GM19099 (cell line): ENCODE measurements at regions not wholly inside any gene's neighbourhood (a gene's known extent, or its start where the extent isn't known, plus 50 kb on each side); places are given as distances from the start of the nearest gene placed in this dataset.

ENCODE experiments used
- POLR2A ChIP-seq: IDR thresholded peaks from 3 replicates; pipeline ENCODE4 v1.6.1; 2011; ENCODE audit warnings: low read depth; ENCODE audit not compliant: insufficient read length; ENCODE audit errors: extremely low read depth

DNA sequence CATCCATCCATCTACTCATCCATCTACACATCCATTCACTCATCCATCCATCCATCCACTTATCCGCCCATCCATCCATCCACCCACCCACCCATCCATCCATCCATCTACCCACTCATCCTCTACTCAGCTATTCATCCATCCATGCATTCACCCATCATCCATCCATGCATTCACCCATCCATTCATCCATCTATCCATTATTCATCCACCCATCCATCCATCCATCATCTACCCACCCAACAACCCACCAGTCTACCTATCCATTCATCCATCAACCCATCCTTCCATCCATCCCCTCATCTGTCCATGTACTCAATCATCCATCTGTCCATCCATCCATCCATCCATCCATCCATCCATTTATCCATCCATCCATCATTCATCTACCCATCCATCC is 972.7 kb downstream of the BRD1 start:
- TF ChIP-seq POLR2A, result no peak

- TF ChIP-seq POLR2A, result no peak
These were observed 973.9 kb downstream of the BRD1 start for GRCh38 chr22:48853627-48854240.

DNA sequence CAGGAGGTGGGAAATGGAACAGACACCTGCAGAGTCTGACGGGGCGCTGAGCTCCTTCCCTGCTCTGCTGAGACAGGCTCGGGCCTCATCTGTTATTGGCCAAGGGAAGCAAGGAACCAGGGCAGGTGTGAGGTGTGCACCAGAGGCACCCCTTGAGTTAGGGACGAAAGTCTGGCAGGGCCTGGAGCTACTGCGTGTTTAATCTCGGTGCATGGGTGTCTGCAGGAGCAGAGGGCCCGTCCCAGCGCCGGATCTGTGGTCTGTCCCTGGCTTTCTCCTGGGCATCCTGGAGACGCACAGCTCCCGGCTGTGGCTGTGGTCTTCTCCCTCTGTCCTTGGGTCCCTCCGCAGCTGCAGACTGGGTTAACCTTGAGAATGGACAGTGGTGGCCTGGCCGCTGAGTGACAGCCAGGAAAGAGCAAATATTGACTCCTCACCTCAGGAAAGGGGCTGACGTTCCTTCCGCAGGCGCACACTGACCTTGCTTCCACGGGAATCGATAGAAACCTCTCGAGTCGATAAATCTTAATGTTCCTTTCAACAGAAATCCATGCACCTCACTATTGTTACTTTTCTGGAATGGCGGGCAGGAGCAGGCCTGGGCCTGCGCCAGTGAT is 975.6 kb downstream of the BRD1 start:
- TF ChIP-seq POLR2A, result no peak

- TF ChIP-seq POLR2A, result no peak
These were observed 976.9 kb downstream of the BRD1 start for GRCh38 chr22:48850658-48851287.

DNA sequence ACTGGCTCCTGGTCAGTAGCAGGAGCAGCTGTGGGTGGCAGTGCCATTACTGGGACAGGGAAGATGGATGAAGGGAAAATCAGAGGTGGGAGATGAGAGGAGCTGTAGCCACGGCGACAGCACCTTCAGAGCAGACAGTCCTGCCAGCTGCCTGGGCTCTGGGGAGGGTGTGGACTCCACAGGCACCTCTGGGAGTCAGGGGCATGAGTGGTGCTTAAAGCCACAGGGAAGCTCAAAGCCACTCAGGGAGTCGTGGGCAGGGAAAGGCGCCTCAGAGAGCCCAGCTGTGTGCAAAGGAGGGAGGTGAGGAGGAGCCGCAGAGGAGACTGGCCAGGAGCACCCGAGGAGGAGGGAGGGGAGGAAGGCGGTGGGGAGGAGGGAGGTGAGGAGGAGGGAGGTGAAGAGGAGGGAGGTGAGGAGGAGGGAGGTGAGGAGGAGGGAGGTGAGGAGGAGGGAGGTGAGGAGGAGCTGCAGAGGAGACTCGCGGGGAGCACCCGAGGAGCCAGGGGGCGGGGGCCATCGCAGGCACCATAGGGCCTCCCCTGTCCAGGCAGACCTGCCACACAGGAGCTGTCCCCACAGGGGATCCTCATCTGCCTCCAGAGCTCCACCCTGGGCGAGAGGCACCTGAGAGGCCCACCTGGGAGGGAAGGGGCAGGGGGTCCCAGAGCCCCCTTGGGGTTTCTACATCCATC is 977.6 kb downstream of the BRD1 start:
- TF ChIP-seq POLR2A, result no peak

DNA sequence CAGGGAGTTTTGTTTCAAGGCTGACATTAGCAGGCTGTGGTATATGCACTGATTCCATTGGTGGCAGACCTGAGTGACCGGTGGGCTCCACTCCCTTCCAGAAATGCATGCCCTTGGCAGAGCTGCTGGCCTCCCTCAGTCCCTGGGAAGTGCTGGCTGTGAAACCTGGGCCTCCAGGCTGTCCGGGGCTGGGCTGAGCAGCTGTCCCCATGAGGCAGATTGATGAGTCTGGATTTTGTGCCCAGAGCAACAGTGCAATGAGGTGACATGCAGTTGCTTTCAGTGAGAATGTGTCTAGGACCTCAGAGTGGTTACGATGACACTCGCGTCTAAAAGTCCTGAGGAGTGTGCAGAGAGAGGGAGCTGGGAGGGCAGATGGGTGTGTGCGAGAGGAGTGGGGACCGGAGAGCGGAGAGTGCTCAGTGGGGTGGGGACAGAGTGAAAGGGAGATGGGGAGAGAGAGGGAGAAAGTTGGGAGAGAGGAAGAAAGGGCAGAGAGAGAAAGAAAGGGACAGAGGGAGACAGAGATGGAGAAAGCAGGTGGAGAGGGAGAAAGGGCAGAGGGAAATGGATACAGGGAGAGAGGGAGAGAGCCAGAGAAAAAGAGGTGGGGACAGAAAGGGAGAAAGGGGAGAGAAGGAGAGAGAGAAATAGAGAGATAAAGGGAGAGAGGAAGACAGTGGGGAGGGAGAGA is 978.3 kb downstream of the BRD1 start:
- TF ChIP-seq POLR2A, result no peak

- no peak for TF ChIP-seq POLR2A
These were observed 981.5 kb downstream of the BRD1 start for GRCh38 chr22:48846200-48846599.

GRCh38 chr22:48845356-48845936 is 982.2 kb downstream of the BRD1 start:
- TF ChIP-seq POLR2A, result no peak

DNA sequence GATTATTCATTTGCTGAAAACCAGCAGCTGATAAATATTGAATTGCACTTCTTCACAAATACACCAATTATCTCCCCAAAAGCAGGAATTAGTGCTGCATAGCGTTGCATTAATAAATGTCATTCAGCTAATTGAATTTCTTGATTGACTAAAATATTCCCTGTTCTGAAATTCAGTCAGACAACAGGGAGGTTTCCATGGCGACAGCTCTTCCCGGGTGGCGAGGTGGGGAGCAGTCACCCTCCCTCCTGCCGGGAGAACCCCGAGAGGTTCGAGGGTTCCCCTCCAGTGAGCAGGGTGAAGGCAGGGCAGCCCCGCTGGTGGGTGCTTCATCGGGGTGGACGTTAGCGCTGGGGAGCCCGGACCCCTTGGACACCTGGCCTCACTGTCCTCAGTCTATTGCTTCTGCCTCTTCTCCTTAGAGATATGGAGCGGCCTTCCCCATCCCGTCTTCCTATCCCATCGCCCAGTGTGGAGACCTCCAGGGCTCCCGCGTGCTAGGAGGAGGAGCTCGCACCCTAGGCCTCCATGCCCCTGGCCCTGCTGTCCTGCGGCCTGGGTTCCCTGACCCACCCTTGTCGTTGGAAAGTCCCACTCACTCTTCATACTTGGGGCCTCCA is 983.5 kb downstream of the BRD1 start:
- no peak for TF ChIP-seq POLR2A

DNA sequence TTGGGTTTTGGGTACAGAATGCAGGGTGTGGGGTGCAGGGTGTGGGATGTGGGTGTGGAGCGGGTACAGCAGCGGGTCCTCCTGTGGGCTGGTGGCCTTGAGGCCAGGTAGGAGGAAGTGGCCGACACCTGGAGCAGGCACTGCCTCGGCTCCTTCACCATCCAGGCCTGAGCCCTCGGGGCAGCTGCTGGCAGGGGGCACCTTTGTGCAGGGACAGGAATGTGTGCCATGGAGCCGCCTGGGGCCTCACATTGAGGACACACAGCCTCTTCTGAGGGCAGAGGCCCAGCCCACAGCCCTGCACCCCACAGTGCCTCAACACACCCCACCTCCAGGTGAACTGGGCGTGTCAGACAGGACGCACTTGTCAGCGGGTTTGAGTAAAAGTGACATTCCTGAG is 984.0 kb downstream of the BRD1 start:
- no peak for TF ChIP-seq POLR2A

DNA sequence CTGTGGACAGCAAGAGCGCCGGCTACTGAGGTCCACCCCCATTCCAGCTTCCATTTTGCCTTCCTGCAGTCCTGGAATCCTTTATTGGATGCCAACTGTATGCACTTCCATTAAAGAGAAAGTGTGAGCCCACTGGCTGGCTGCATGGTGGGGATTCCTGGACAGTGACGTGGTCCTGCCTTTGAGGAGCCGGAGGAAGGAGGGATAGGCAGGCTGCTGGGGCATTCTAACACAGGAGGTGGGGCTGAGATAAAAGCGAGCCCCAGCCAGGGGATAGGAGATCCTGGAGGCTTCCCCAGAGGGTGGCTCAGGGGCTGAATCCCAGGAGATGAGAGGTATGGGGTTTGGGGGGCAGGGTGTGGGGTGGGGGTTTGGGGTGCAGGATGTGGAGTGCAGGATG is 984.7 kb downstream of the BRD1 start:
- TF ChIP-seq POLR2A, result no peak

DNA sequence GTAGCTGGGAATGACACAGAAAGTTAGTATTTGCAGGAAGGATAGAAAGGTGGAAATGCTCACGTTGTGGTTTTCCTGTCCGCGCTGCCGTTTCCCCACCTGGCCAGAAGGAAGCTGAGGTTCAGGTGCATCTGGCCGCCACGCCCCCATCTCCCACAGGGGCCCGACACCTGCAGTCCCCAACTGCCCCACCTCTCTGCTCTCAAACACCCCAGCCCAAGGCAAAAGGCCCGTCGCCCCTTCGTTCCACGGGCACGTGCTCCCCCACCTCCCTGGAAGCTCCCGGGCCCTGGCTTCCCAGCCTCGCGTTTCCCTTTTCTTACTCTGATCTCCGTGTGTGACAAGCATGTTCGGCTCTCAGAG is 985.1 kb downstream of the BRD1 start:
- no peak for TF ChIP-seq POLR2A

- TF ChIP-seq POLR2A, result no peak
These were observed 985.6 kb downstream of the BRD1 start for GRCh38 chr22:48841881-48842582.
